Ishikawa (cell line): ENCODE measurements at regions not wholly inside any gene's neighbourhood (a gene's known extent, or its start where the extent isn't known, plus 50 kb on each side); places are given as distances from the start of the nearest gene placed in this dataset.

ENCODE experiments used
- CREB1 ChIP-seq: IDR thresholded peaks from 2 replicates; pipeline ENCODE4 v1.6.1; 2012; ENCODE audit warnings: low read depth
- RAD21 ChIP-seq: IDR thresholded peaks from 2 replicates; pipeline ENCODE4 v1.6.1; 2012; ENCODE audit warnings: low read depth
- TAF1 ChIP-seq: IDR thresholded peaks from 2 replicates; pipeline ENCODE4 v1.6.1; 2012; ENCODE audit warnings: low read depth, mild to moderate bottlenecking
- TF ChIP-seq, protein P1 (sequence below): IDR thresholded peaks from 2 replicates; pipeline ENCODE4 v1.6.1; 2012

- TF ChIP-seq, protein P1, sequence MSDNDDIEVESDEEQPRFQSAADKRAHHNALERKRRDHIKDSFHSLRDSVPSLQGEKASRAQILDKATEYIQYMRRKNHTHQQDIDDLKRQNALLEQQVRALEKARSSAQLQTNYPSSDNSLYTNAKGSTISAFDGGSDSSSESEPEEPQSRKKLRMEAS = no peak
- TF ChIP-seq RAD21 = no peak
- TF ChIP-seq TAF1 = no peak
- no peak for TF ChIP-seq CREB1
These were observed 299.5 kb upstream of the TGFBR2 start for GRCh38 chr3:30306896-30307295.
